ENCODE measurements at regions not wholly inside any gene's neighbourhood (a gene's known extent, or its start where the extent isn't known, plus 50 kb on each side); places are given as distances from the start of the nearest gene placed in this dataset.

- DNase-seq (no peak), ATAC-seq (replicated peaks in 1 of 2) (no peak)
- no peaks in the 10 kb centered on the region for H3K9me3 Mint-ChIP-seq
- peaks cover 40% of the 10 kb centered on the region for H3K27me3 Mint-ChIP-seq (ENCODE audit: low read depth)
- H3K36me3 Mint-ChIP-seq (ENCODE audit: insufficient read depth in 2 of 2): no peaks in the 10 kb centered on the region
- no peak overlapping the region for H3K4me3 Mint-ChIP-seq
- no peaks in the 10 kb centered on the region for H3K4me1 Mint-ChIP-seq (ENCODE audit: low read depth)
- no peak overlapping the region for H3K27ac Mint-ChIP-seq
These were observed 271.4 kb upstream of the RORA start for GRCh38 chr15:61500523-61500922.

DNA sequence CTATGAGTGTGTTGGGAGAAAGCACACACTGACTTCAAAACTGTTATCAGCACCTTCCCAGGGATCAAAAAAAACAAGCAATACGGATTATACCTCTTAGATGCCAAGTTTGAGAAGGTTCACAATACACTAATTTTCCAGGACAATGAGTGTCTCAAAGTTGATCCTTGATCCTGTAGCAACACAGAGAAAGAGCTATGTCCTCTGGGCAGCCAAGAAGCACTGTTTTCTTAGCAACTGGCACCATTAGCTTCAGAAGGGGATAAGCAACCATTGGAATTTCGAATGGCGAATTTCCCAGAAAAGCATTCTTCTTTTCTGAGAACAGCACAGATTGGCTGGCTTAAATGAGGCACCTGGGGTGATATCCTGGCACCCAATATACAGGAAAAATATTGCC, 270.3 kb upstream of the RORA start:
- H3K36me3 Mint-ChIP-seq (ENCODE audit: insufficient read depth in 2 of 2): no peaks in the 10 kb centered on the region
- DNase-seq (no peak), ATAC-seq (replicated peaks in 1 of 2) (no peak)
- peaks cover 40% of the 10 kb centered on the region for H3K27me3 Mint-ChIP-seq (ENCODE audit: low read depth)
- H3K9me3 Mint-ChIP-seq: no peaks in the 10 kb centered on the region
- H3K27ac Mint-ChIP-seq: no peak overlapping the region
- no peak overlapping the region for H3K4me3 Mint-ChIP-seq
- H3K4me1 Mint-ChIP-seq (ENCODE audit: low read depth): no peaks in the 10 kb centered on the region

GRCh38 chr15:61489571-61489970, 260.5 kb upstream of the RORA start:
- Mint-ChIP-seq H3K36me3 (ENCODE audit: insufficient read depth in 2 of 2) (no peaks in the 10 kb centered on the region), H3K9me3 (no peaks in the 10 kb centered on the region), H3K4me3 (no peak overlapping the region), H3K4me1 (ENCODE audit: low read depth) (no peaks in the 10 kb centered on the region), H3K27ac (no peak overlapping the region), H3K27me3 (ENCODE audit: low read depth) (peaks cover 12% of the 10 kb centered on the region)
- ATAC-seq (replicated peaks in 1 of 2) (no peak), DNase-seq (no peak)

- ATAC-seq (replicated peaks in 1 of 2): no peak
- no peaks in the 10 kb centered on the region for H3K4me1 Mint-ChIP-seq (ENCODE audit: low read depth)
- DNase-seq: no peak
- no peaks in the 10 kb centered on the region for H3K9me3 Mint-ChIP-seq
- H3K4me3 Mint-ChIP-seq: no peak overlapping the region
- H3K27ac Mint-ChIP-seq: no peak overlapping the region
- H3K27me3 Mint-ChIP-seq (ENCODE audit: low read depth): peaks cover 12% of the 10 kb centered on the region
- H3K36me3 Mint-ChIP-seq (ENCODE audit: insufficient read depth in 2 of 2): no peaks in the 10 kb centered on the region
These were observed 254.5 kb upstream of the RORA start for GRCh38 chr15:61483599-61483998.

GRCh38 chr15:61481886-61482285, 252.8 kb upstream of the RORA start:
- H3K4me1 Mint-ChIP-seq (ENCODE audit: low read depth): no peaks in the 10 kb centered on the region
- DNase-seq (no peak), ATAC-seq (replicated peaks in 1 of 2) (no peak)
- H3K4me3 Mint-ChIP-seq: no peak overlapping the region
- no peaks in the 10 kb centered on the region for H3K9me3 Mint-ChIP-seq
- H3K27ac Mint-ChIP-seq: no peak overlapping the region
- no peaks in the 10 kb centered on the region for H3K36me3 Mint-ChIP-seq (ENCODE audit: insufficient read depth in 2 of 2)
- peaks cover 7% of the 10 kb centered on the region for H3K27me3 Mint-ChIP-seq (ENCODE audit: low read depth)

GRCh38 chr15:61480863-61481262, 251.8 kb upstream of the RORA start:
- H3K9me3 Mint-ChIP-seq: no peaks in the 10 kb centered on the region
- no peak for ATAC-seq (replicated peaks in 1 of 2)
- no peak overlapping the region for H3K4me3 Mint-ChIP-seq
- H3K36me3 Mint-ChIP-seq (ENCODE audit: insufficient read depth in 2 of 2): no peaks in the 10 kb centered on the region
- no peaks in the 10 kb centered on the region for H3K27me3 Mint-ChIP-seq (ENCODE audit: low read depth)
- H3K4me1 Mint-ChIP-seq (ENCODE audit: low read depth): no peaks in the 10 kb centered on the region
- H3K27ac Mint-ChIP-seq: no peak overlapping the region
- DNase-seq: no peak

GRCh38 chr15:61480295-61480694, 251.2 kb upstream of the RORA start:
- Mint-ChIP-seq H3K27me3 (ENCODE audit: low read depth) (peaks cover 2% of the 10 kb centered on the region), H3K4me1 (ENCODE audit: low read depth) (no peaks in the 10 kb centered on the region), H3K27ac (no peak overlapping the region), H3K36me3 (ENCODE audit: insufficient read depth in 2 of 2) (no peaks in the 10 kb centered on the region), H3K4me3 (no peak overlapping the region), H3K9me3 (no peaks in the 10 kb centered on the region)
- no peak for ATAC-seq (replicated peaks in 1 of 2)
- DNase-seq: no peak

DNA sequence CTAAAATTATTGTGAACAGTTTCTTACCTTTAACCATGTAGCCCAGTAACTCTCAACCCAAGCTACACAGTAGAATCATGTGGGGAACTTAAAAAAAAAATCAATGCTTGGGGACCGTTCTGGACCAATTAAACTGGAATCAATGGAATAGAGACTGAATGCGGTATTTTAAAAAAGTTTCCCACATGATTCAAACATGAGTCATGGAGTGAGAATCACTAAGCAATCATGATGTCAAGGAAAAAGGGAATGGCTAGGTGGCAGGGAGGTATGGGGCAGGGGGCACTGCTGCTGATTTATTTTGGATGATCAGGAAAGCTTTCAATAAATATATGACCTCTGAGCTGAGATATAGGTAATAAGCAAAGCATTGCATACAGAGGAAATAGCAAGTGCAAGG, 250.5 kb upstream of the RORA start:
- DNase-seq (no peak), ATAC-seq (replicated peaks in 1 of 2) (no peak)
- Mint-ChIP-seq H3K4me1 (ENCODE audit: low read depth) (no peaks in the 10 kb centered on the region), H3K36me3 (ENCODE audit: insufficient read depth in 2 of 2) (no peaks in the 10 kb centered on the region), H3K27me3 (ENCODE audit: low read depth) (peaks cover 9% of the 10 kb centered on the region), H3K9me3 (no peaks in the 10 kb centered on the region), H3K4me3 (no peak overlapping the region), H3K27ac (no peak overlapping the region)

DNA sequence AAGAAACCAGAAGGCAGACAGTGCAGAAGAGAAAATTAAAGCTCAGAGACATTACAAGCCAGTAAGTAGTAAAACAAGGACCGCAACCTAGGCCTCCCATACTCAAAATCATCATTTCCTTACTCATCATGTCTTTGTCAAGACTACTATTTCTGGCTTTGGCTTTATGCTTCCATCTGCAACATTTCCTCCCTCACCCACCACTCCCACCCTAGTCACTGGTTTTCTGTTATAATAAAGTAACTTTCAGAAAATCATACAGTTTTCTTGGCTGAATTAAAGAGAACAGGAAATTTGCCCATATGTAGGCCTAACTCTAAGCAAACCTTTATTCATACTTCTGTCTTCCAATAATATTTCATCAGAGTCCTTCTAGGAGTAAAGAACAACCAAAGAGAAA, 247.6 kb upstream of the RORA start:
- H3K36me3 Mint-ChIP-seq (ENCODE audit: insufficient read depth in 2 of 2): no peaks in the 10 kb centered on the region
- DNase-seq (no peak), ATAC-seq (replicated peaks in 1 of 2) (no peak)
- peaks cover 11% of the 10 kb centered on the region for H3K27me3 Mint-ChIP-seq (ENCODE audit: low read depth)
- H3K4me3 Mint-ChIP-seq: no peak overlapping the region
- H3K27ac Mint-ChIP-seq: no peak overlapping the region
- no peaks in the 10 kb centered on the region for H3K9me3 Mint-ChIP-seq
- no peaks in the 10 kb centered on the region for H3K4me1 Mint-ChIP-seq (ENCODE audit: low read depth)

DNA sequence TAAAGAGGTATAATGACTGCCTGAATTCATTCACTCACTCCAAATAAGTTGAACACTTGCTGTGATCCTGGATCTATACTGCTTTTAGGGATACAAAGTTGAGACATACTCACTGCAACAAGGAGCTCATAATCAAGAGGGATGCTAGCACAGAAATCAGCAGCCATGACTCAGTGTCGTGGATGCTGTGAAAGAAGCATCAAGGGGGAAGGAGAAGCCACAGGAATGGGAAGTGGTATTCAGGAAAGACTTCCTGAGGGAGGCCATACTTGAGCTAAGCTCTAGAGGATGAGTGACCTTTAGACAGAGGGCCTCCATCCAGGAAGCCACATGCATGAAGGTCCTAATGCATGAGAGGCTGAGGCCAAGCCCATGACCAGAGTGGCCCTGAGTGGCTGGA, 245.7 kb upstream of the RORA start:
- no peak for DNase-seq
- no peak for ATAC-seq (replicated peaks in 1 of 2)
- Mint-ChIP-seq H3K4me3 (no peak overlapping the region), H3K36me3 (ENCODE audit: insufficient read depth in 2 of 2) (no peaks in the 10 kb centered on the region), H3K4me1 (ENCODE audit: low read depth) (no peaks in the 10 kb centered on the region), H3K27me3 (ENCODE audit: low read depth) (peaks cover 11% of the 10 kb centered on the region), H3K9me3 (no peaks in the 10 kb centered on the region), H3K27ac (no peak overlapping the region)

GRCh38 chr15:61467823-61468222, 238.7 kb upstream of the RORA start:
- H3K27me3 Mint-ChIP-seq (ENCODE audit: low read depth): peaks cover 5% of the 10 kb centered on the region
- H3K4me3 Mint-ChIP-seq: no peak overlapping the region
- no peaks in the 10 kb centered on the region for H3K36me3 Mint-ChIP-seq (ENCODE audit: insufficient read depth in 2 of 2)
- H3K4me1 Mint-ChIP-seq (ENCODE audit: low read depth): no peaks in the 10 kb centered on the region
- DNase-seq (no peak), ATAC-seq (replicated peaks in 1 of 2) (no peak)
- no peaks in the 10 kb centered on the region for H3K9me3 Mint-ChIP-seq
- no peak overlapping the region for H3K27ac Mint-ChIP-seq

- DNase-seq (no peak), ATAC-seq (replicated peaks in 1 of 2) (no peak)
- no peaks in the 10 kb centered on the region for H3K4me1 Mint-ChIP-seq (ENCODE audit: low read depth)
- H3K27me3 Mint-ChIP-seq (ENCODE audit: low read depth): peaks cover 8% of the 10 kb centered on the region
- H3K27ac Mint-ChIP-seq: no peak overlapping the region
- H3K4me3 Mint-ChIP-seq: no peak overlapping the region
- no peaks in the 10 kb centered on the region for H3K9me3 Mint-ChIP-seq
- H3K36me3 Mint-ChIP-seq (ENCODE audit: insufficient read depth in 2 of 2): no peaks in the 10 kb centered on the region
These were observed 230.9 kb upstream of the RORA start for GRCh38 chr15:61459785-61460707.

DNA sequence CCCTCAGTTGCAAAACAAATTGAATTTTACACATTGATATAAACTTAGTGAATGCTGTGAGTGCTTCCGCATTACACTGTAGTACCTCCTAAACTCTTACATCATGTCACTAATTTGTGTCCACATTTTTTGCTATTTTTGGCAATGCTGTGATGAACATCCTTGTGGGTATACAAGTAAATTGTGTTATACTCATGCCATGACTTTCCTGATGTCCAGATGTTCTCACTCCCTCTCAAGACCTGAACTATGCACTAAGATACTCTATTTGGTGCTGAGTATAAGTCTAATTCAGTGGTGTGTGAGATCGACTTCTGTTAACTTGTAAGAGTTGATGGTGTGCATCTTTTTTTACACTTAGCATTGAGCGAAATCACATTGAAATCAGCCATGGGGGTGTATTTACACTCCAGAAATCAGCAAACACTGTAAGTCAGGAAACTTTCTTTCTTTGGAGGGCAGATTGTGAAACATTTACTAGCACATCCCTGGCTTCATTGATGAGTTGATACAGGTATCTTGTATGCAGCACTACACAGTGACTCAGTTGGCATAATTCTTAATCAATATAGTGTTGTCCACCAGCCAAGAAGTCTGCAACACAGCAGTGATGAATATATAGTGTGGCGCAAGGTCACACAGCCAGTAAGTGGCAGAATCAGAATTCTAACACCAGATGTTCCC, 228.1 kb upstream of the RORA start:
- Mint-ChIP-seq H3K27me3 (ENCODE audit: low read depth) (peaks cover 12% of the 10 kb centered on the region), H3K4me1 (ENCODE audit: low read depth) (no peaks in the 10 kb centered on the region), H3K4me3 (no peak overlapping the region), H3K9me3 (peaks cover 0 to 1% of the 10 kb centered on the region in 2 donors), H3K36me3 (ENCODE audit: insufficient read depth in 2 of 2) (no peaks in the 10 kb centered on the region), H3K27ac (no peak overlapping the region)
- DNase-seq (no peak), ATAC-seq (replicated peaks in 1 of 2) (no peak)
